Activated CD8-positive, alpha-beta memory T cell treated with anti-CD3 and anti-CD28 coated beads for 36 hours (primary cell): ENCODE measurements at regions not wholly inside any gene's neighbourhood (a gene's known extent, or its start where the extent isn't known, plus 50 kb on each side); places are given as distances from the start of the nearest gene placed in this dataset.
"Not testable (repeated sequence)": the region's sequence is repeated elsewhere in the genome, so short reads cannot be mapped to it uniquely, and the experiment has no call there.

ENCODE experiments used
- CTCF ChIA-PET: fragments of 350-600 bp; sonication (Branson Sonifier 250); formaldehyde crosslinking; loops from one replicate; lab custom pipeline; 2021; ENCODE audit warnings: antibody characterized with exemption; lab: Charles Lee
- POLR2A ChIA-PET: fragments of 350-600 bp; sonication (Branson Sonifier 250); formaldehyde crosslinking; loops from one replicate; lab custom pipeline; 2021; ENCODE audit warnings: antibody characterized with exemption; lab: Charles Lee

DNA sequence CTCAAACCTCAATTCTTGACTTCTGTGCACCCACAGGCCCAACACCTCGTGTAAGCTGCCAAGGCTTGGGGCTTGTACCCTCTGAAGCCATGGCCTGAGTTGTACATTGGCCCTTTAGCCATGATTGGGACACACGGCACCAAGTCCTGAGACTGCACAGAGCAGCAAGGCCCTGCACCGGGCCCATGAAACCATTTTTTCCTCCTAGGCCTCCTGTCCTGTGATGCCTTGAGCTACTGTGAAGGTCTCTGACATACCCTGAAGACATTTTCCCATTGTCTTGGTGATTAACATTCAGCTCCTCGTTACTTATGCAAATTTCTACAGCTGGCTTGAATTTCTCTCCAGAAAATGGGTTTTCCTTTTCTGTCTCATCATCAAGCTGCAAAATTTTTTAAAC is 52.3 kb upstream of the FRG1 start:
- POLR2A ChIA-PET, CTCF ChIA-PET: not testable (repeated sequence)
